Calu3 (cell line): ENCODE measurements at regions not wholly inside any gene's neighbourhood (a gene's known extent, or its start where the extent isn't known, plus 50 kb on each side); places are given as distances from the start of the nearest gene placed in this dataset.
"Not testable (repeated sequence)": the region's sequence is repeated elsewhere in the genome, so short reads cannot be mapped to it uniquely, and the experiment has no call there.

ENCODE experiments used
- BruUV-seq: library from RNA; stranded (reverse); fragments of 400-500 nt; replicated peaks from 2 replicates; lab custom pipeline; 2021; lab: Mats Ljungman, UMichigan
- CTCF ChIA-PET: fragments of 300-600 bp; sonication (Branson Sonifier 250); formaldehyde crosslinking; loops from one replicate; lab custom pipeline; 2022; ENCODE audit warnings: antibody characterized with exemption; lab: Charles Lee
- DNase-seq: peaks from one replicate; pipeline ENCODE4 v3.0.0; 2022
- H3K27ac Mint-ChIP-seq: one replicate; pipeline ENCODE4 v1.8.0; 2022; ENCODE audit warnings: mixed read lengths; ENCODE audit not compliant: unreplicated experiment
- H3K27me3 Mint-ChIP-seq: one replicate; pipeline ENCODE4 v1.8.0; 2022; ENCODE audit warnings: mixed read lengths; ENCODE audit not compliant: unreplicated experiment
- H3K36me3 Mint-ChIP-seq: one replicate; pipeline ENCODE4 v1.8.0; 2022; ENCODE audit warnings: mild to moderate bottlenecking, moderate library complexity, mixed read lengths; ENCODE audit not compliant: insufficient read depth, unreplicated experiment
- H3K4me1 Mint-ChIP-seq: one replicate; pipeline ENCODE4 v1.8.0; 2022; ENCODE audit warnings: mild to moderate bottlenecking, low read depth, mixed read lengths; ENCODE audit not compliant: unreplicated experiment
- H3K4me3 Mint-ChIP-seq: one replicate; pipeline ENCODE4 v1.8.0; 2022; ENCODE audit warnings: mild to moderate bottlenecking, low read depth, moderate library complexity, mixed read lengths; ENCODE audit not compliant: unreplicated experiment
- H3K9me3 Mint-ChIP-seq: one replicate; pipeline ENCODE4 v1.8.0; 2022; ENCODE audit warnings: low read depth, mixed read lengths; ENCODE audit not compliant: unreplicated experiment
- CTCF ChIP-seq: fragments of 200-600 bp; IDR thresholded peaks from one replicate; pipeline ENCODE4 v1.8.0; 2022; ENCODE audit warnings: antibody characterized with exemption; ENCODE audit not compliant: unreplicated experiment
- intact Hi-C: fragments of 100-400 bp; cut with micrococcal nuclease; formaldehyde crosslinking; loops from one replicate; pipeline ENCODE4 v1.10.0; 2022; ENCODE audit not compliant: unreplicated experiment

- Mint-ChIP-seq H3K27ac (no peak overlapping the region), H3K36me3 (no peaks in the 10 kb centered on the region), H3K27me3 (no peaks in the 10 kb centered on the region), H3K4me3 (no peak overlapping the region), H3K9me3 (peaks cover 2% of the 10 kb centered on the region), H3K4me1 (no peaks in the 10 kb centered on the region)
- TF ChIP-seq CTCF = no peak
- CTCF ChIA-PET = interaction anchor here (0.6 kb wide), 1 partner anchor 272 kb away, joined by 4 read pairs; no protein-coding TSS in a partner anchor
- intact Hi-C loops = no loop called here
- BruUV-seq = no TSS peak
- no peak for DNase-seq
These were observed 120.2 kb downstream of the SLC4A3 start for GRCh38 chr2:219747637-219748036.

GRCh38 chr2:219748671-219749570 lies 121.5 kb downstream of the SLC4A3 start:
- no peak overlapping the region for H3K27ac Mint-ChIP-seq
- H3K4me3 Mint-ChIP-seq = no peak overlapping the region
- H3K9me3 Mint-ChIP-seq = peaks cover 2% of the 10 kb centered on the region
- no TSS peak for BruUV-seq
- H3K4me1 Mint-ChIP-seq = no peaks in the 10 kb centered on the region
- intact Hi-C loops = no loop called here
- CTCF ChIA-PET = no interaction called here
- no peaks in the 10 kb centered on the region for H3K27me3 Mint-ChIP-seq
- DNase-seq = no peak
- no peak for TF ChIP-seq CTCF
- no peaks in the 10 kb centered on the region for H3K36me3 Mint-ChIP-seq

- BruUV-seq, DNase-seq, H3K4me1 Mint-ChIP-seq, H3K36me3 Mint-ChIP-seq, H3K27me3 Mint-ChIP-seq, H3K4me3 Mint-ChIP-seq, intact Hi-C loops, CTCF ChIA-PET, H3K9me3 Mint-ChIP-seq, H3K27ac Mint-ChIP-seq: not testable (repeated sequence)
These were observed 123.7 kb downstream of the SLC4A3 start for GRCh38 chr2:219751121-219751520.

GRCh38 chr2:219752726-219753125 lies 125.3 kb downstream of the SLC4A3 start:
- intact Hi-C loops = no loop called here
- H3K9me3 Mint-ChIP-seq = peaks cover 8% of the 10 kb centered on the region
- H3K27ac Mint-ChIP-seq = no peak overlapping the region
- no peaks in the 10 kb centered on the region for H3K27me3 Mint-ChIP-seq
- BruUV-seq = no TSS peak
- CTCF ChIA-PET = no interaction called here
- no peak overlapping the region for H3K4me3 Mint-ChIP-seq
- no peaks in the 10 kb centered on the region for H3K36me3 Mint-ChIP-seq
- no peak for DNase-seq
- no peaks in the 10 kb centered on the region for H3K4me1 Mint-ChIP-seq
- no peak for TF ChIP-seq CTCF
